A549 (cell line): ENCODE measurements at regions not wholly inside any gene's neighbourhood (a gene's known extent, or its start where the extent isn't known, plus 50 kb on each side); places are given as distances from the start of the nearest gene placed in this dataset.

ENCODE experiments used
- CEBPB ChIP-seq, 2 experiments: fragments of >200 bp in 1 of 2; sonication (Bioruptor Twin) in 1 of 2; formaldehyde crosslinking in 1 of 2; IDR thresholded peaks; 2 replicates each; pipeline ENCODE4 v1.6.1; 2012 to 2016
- MAX ChIP-seq: IDR thresholded peaks from 2 replicates; pipeline ENCODE4 v1.6.1; 2012
- REST ChIP-seq: fragments of 200-600 bp; sonication (generic); IDR thresholded peaks from 2 replicates; pipeline ENCODE4 v1.6.1; 2016; ENCODE audit warnings: antibody characterized with exemption, mild to moderate bottlenecking, moderate library complexity
- SREBF2 ChIP-seq: fragments of 450-650 bp; IDR thresholded peaks from 2 replicates; pipeline ENCODE4 v1.6.1; 2014; ENCODE audit warnings: mild to moderate bottlenecking, moderate library complexity
- TF ChIP-seq, protein P1 (sequence below): fragments of >200 bp; sonication (Bioruptor Twin); formaldehyde crosslinking; IDR thresholded peaks from 3 replicates; pipeline ENCODE4 v1.5.1; 2016

GRCh38 chr7:12754179-12754578, 66.7 kb downstream of the ARL4A start:
- TF ChIP-seq SREBF2: no peak
- no peak for TF ChIP-seq MAX
- TF ChIP-seq, protein P1, sequence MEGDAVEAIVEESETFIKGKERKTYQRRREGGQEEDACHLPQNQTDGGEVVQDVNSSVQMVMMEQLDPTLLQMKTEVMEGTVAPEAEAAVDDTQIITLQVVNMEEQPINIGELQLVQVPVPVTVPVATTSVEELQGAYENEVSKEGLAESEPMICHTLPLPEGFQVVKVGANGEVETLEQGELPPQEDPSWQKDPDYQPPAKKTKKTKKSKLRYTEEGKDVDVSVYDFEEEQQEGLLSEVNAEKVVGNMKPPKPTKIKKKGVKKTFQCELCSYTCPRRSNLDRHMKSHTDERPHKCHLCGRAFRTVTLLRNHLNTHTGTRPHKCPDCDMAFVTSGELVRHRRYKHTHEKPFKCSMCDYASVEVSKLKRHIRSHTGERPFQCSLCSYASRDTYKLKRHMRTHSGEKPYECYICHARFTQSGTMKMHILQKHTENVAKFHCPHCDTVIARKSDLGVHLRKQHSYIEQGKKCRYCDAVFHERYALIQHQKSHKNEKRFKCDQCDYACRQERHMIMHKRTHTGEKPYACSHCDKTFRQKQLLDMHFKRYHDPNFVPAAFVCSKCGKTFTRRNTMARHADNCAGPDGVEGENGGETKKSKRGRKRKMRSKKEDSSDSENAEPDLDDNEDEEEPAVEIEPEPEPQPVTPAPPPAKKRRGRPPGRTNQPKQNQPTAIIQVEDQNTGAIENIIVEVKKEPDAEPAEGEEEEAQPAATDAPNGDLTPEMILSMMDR: no peak
- no peak for TF ChIP-seq REST
- TF ChIP-seq CEBPB (IDR thresholded peaks at IDR 0.05): no peak
